BJ (cell line): ENCODE measurements at regions not wholly inside any gene's neighbourhood (a gene's known extent, or its start where the extent isn't known, plus 50 kb on each side); places are given as distances from the start of the nearest gene placed in this dataset.

Source experiments
- CTCF ChIA-PET: fragments of 350-600 bp; formaldehyde crosslinking; extraction: SDS; loops from one replicate; lab custom pipeline; 2021; ENCODE audit warnings: antibody characterized with exemption, inconsistent platforms; lab: Yijun Ruan, JAX
- POLR2A ChIA-PET: fragments of 300-600 bp; sonication (Branson Sonifier 250); formaldehyde crosslinking; extraction: SDS; loops from one replicate; lab custom pipeline; 2021; ENCODE audit warnings: antibody characterized with exemption; lab: Charles Lee
- DNase-seq: peaks from one replicate; pipeline ENCODE4 v3.0.0-alpha.2; 2011; ENCODE audit warnings: low read depth
- H3K27me3 ChIP-seq: 2 replicates; pipeline ENCODE4 v1.6.0; 2011; ENCODE audit warnings: low read length; ENCODE audit not compliant: control insufficient read depth, insufficient read depth
- H3K36me3 ChIP-seq: 2 replicates; pipeline ENCODE4 v1.5.1; 2011; ENCODE audit warnings: low read length; ENCODE audit not compliant: control insufficient read depth, insufficient read depth
- H3K4me3 ChIP-seq: 2 replicates; pipeline ENCODE4 v1.5.1; 2011; ENCODE audit warnings: low read depth, mild to moderate bottlenecking, control low read depth, low read length
- TF ChIP-seq, protein P1 (sequence below): IDR thresholded peaks from 2 replicates; pipeline ENCODE4 v1.5.1; 2011; ENCODE audit warnings: low read depth, mild to moderate bottlenecking, control low read depth, inconsistent platforms, low read length, moderate library complexity; ENCODE audit not compliant: insufficient read depth

GRCh38 chr3:124351430-124352148, 359.7 kb upstream of the ROPN1 start:
- ChIA-PET POLR2A (no interaction called here), CTCF (interaction anchor here (0.6 to 9.3 kb wide), 26 partner anchors 8 to 335 kb away, joined by 3 to 101 read pairs (median 5); partner anchors contain the start of gene KALRN)
- peak; percentile 62 for DNase-seq
- TF ChIP-seq, protein P1, sequence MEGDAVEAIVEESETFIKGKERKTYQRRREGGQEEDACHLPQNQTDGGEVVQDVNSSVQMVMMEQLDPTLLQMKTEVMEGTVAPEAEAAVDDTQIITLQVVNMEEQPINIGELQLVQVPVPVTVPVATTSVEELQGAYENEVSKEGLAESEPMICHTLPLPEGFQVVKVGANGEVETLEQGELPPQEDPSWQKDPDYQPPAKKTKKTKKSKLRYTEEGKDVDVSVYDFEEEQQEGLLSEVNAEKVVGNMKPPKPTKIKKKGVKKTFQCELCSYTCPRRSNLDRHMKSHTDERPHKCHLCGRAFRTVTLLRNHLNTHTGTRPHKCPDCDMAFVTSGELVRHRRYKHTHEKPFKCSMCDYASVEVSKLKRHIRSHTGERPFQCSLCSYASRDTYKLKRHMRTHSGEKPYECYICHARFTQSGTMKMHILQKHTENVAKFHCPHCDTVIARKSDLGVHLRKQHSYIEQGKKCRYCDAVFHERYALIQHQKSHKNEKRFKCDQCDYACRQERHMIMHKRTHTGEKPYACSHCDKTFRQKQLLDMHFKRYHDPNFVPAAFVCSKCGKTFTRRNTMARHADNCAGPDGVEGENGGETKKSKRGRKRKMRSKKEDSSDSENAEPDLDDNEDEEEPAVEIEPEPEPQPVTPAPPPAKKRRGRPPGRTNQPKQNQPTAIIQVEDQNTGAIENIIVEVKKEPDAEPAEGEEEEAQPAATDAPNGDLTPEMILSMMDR, result peak; percentile 57
- no peak overlapping the region for H3K4me3 ChIP-seq
- no peaks in the 10 kb centered on the region; the same call in 1 of the 2 replicates for H3K27me3 ChIP-seq
- H3K36me3 ChIP-seq, result no peaks in the 10 kb centered on the region

GRCh38 chr3:124352149-124352539, 360.2 kb upstream of the ROPN1 start:
- no peak for DNase-seq
- CTCF ChIA-PET, result interaction anchor here (0.9 to 9.3 kb wide), 18 partner anchors 8 to 336 kb away, joined by 3 to 101 read pairs (median 6); partner anchors contain the start of gene KALRN
- no peaks in the 10 kb centered on the region; the same call in 1 of the 2 replicates for H3K27me3 ChIP-seq
- TF ChIP-seq, protein P1, result no peak
- POLR2A ChIA-PET, result no interaction called here
- no peak overlapping the region for H3K4me3 ChIP-seq
- H3K36me3 ChIP-seq, result no peaks in the 10 kb centered on the region

- TF ChIP-seq, protein P1, result no peak
- H3K4me3 ChIP-seq, result no peak overlapping the region
- no peak for DNase-seq
- H3K36me3 ChIP-seq, result no peaks in the 10 kb centered on the region
- CTCF ChIA-PET, result interaction anchor here (2.2 to 9.3 kb wide), 3 partner anchors 114 to 207 kb away, joined by 8 to 101 read pairs (median 30); no protein-coding TSS in a partner anchor
- H3K27me3 ChIP-seq, result no peaks in the 10 kb centered on the region; the same call in 1 of the 2 replicates
- POLR2A ChIA-PET, result interaction anchor here (0.6 kb wide), 1 partner anchor 770 kb away, joined by 3 read pairs; no protein-coding TSS in a partner anchor
These were observed 361.8 kb upstream of the ROPN1 start for GRCh38 chr3:124353691-124354090.

DNA sequence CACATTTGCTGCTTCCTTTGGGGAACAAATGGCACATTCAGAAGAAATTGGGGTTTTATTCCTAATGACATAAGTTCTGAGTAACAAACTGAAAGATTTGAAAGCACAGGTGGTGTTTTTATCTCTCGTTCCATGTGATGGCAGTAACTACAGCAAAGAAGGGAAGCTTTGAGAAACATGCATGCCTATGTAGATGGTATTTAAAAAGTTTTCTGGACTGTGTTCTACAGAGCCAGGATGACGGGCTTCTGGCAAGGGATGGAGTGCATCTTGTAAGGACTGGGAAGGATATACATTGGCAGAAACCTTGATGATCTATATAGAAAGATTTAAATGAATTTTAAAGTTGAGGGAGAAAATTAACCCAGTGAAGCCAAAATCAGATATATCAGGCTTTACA, 362.2 kb upstream of the ROPN1 start:
- no peaks in the 10 kb centered on the region; the same call in 1 of the 2 replicates for H3K27me3 ChIP-seq
- DNase-seq, result no peak
- ChIA-PET CTCF (interaction anchor here (2.2 to 9.3 kb wide), 2 partner anchors 113 to 197 kb away, joined by 8 to 101 read pairs; no protein-coding TSS in a partner anchor), POLR2A (no interaction called here)
- TF ChIP-seq, protein P1, result no peak
- no peaks in the 10 kb centered on the region for H3K36me3 ChIP-seq
- no peak overlapping the region for H3K4me3 ChIP-seq

DNA sequence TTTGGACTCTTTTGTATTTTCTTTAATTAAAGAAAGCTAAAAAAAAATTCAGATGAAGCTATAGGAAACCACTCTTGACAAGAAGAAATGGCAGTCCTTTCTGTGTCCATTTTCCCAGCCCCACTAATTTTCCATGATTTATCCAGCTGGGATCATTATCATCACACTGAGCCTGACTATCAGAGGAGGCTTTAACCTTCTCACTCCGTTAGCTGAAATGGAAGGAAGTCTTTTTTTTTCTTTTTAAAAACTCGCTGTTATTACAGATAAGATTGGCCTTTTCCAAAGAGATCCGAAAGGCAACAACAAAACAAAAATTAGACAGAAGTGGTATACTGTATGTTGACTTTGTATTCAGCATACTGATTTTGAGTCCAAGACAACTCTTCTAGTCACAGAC, 366.2 kb upstream of the ROPN1 start:
- ChIA-PET POLR2A (no interaction called here), CTCF (interaction anchor here (1.4 kb wide), 1 partner anchor 193 kb away, joined by 5 read pairs; no protein-coding TSS in a partner anchor)
- Histone ChIP-seq H3K36me3 (no peaks in the 10 kb centered on the region), H3K4me3 (no peak overlapping the region), H3K27me3 (no peaks in the 10 kb centered on the region; the same call in 1 of the 2 replicates)
- DNase-seq, result no peak
- TF ChIP-seq, protein P1, result no peak
